Left ventricle myocardium inferior (tissue), 1 donor: ENCODE measurements at regions not wholly inside any gene's neighbourhood (a gene's known extent, or its start where the extent isn't known, plus 50 kb on each side); places are given as distances from the start of the nearest gene placed in this dataset.
"Not testable (repeated sequence)": the region's sequence is repeated elsewhere in the genome, so short reads cannot be mapped to it uniquely, and the experiment has no call there.

ENCODE experiments used
- DNase-seq: peaks from one replicate; pipeline ENCODE4 v3.0.0-alpha.2; 2020
- H3K27ac ChIP-seq: fragments of 200-600 bp; replicated peaks from 2 replicates; pipeline ENCODE4 v1.8.0; 2021
- H3K27me3 ChIP-seq: fragments of 200-600 bp; 2 replicates; pipeline ENCODE4 v1.8.0; 2021; ENCODE audit warnings: low read depth
- H3K36me3 ChIP-seq: fragments of 200-600 bp; 2 replicates; pipeline ENCODE4 v1.8.0; 2021
- H3K4me1 ChIP-seq: fragments of 200-600 bp; 2 replicates; pipeline ENCODE4 v1.8.0; 2021
- H3K4me3 ChIP-seq: fragments of 200-600 bp; 2 replicates; pipeline ENCODE4 v1.8.0; 2021; ENCODE audit warnings: mild to moderate bottlenecking, moderate library complexity
- H3K9me3 ChIP-seq: fragments of 200-600 bp; replicated peaks from 2 replicates; pipeline ENCODE4 v1.8.0; 2021
- intact Hi-C: fragments of 100-400 bp; cut with micrococcal nuclease; formaldehyde crosslinking; loops from one replicate; pipeline ENCODE4 v1.11.0; 2022
- TF ChIP-seq, protein P1 (sequence below): fragments of 200-600 bp; IDR thresholded peaks from 2 replicates; pipeline ENCODE4 v1.8.0; 2021; ENCODE audit warnings: antibody characterized with exemption, mild to moderate bottlenecking, borderline replicate concordance
- donor health status: DM: no; HTN: yes; CAD: no; lungs with severe emphysema.

DNA sequence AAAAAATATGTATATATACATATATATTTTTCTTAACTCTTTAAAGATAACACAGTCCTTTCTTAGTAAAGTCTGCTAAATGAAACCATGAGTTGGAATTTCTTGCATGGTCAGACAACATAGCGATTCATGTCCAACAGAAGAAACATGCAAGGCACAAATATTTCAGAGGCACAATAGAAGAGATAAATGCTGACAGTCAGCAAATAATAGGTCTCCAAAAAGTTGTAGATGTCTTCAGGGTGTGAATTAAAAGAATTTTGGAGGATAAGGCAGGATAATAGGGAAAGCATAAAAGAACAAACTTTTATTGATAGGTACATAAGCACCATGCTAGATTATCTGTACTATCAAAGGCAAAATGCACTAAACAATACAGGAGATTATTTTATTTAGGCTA lies 800.2 kb downstream of the PLCL1 start:
- H3K27me3 ChIP-seq = no peaks in the 10 kb centered on the region
- no peak overlapping the region for H3K4me3 ChIP-seq
- H3K36me3 ChIP-seq = no peaks in the 10 kb centered on the region
- TF ChIP-seq, protein P1, sequence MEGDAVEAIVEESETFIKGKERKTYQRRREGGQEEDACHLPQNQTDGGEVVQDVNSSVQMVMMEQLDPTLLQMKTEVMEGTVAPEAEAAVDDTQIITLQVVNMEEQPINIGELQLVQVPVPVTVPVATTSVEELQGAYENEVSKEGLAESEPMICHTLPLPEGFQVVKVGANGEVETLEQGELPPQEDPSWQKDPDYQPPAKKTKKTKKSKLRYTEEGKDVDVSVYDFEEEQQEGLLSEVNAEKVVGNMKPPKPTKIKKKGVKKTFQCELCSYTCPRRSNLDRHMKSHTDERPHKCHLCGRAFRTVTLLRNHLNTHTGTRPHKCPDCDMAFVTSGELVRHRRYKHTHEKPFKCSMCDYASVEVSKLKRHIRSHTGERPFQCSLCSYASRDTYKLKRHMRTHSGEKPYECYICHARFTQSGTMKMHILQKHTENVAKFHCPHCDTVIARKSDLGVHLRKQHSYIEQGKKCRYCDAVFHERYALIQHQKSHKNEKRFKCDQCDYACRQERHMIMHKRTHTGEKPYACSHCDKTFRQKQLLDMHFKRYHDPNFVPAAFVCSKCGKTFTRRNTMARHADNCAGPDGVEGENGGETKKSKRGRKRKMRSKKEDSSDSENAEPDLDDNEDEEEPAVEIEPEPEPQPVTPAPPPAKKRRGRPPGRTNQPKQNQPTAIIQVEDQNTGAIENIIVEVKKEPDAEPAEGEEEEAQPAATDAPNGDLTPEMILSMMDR = no peak
- no peaks in the 10 kb centered on the region for H3K4me1 ChIP-seq
- peaks cover 3% of the 10 kb centered on the region for H3K9me3 ChIP-seq
- no peak overlapping the region for H3K27ac ChIP-seq
- intact Hi-C loops = no loop called here
- no peak for DNase-seq

DNA sequence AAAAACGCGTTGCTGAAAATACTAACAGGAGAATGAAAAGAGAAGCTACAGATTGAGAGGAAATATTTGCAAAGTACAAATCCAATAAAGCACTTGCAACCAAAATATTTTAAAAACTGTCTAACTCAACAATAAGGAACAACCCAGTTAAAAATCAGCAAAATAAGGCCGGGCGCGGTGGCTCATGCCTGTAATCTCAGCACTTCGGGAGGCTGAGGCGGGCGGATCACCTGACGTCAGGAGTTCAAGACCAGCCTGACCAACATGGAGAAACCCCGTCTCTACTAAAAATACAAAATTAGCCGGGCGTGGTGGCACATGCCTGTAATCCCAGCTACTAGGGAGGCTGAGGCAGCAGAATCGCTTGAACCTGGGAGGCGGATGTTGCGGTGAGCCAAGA lies 798.6 kb downstream of the PLCL1 start:
- H3K36me3 ChIP-seq, H3K9me3 ChIP-seq, intact Hi-C loops, DNase-seq, H3K27me3 ChIP-seq, H3K27ac ChIP-seq, H3K4me1 ChIP-seq, H3K4me3 ChIP-seq: not testable (repeated sequence)

DNA sequence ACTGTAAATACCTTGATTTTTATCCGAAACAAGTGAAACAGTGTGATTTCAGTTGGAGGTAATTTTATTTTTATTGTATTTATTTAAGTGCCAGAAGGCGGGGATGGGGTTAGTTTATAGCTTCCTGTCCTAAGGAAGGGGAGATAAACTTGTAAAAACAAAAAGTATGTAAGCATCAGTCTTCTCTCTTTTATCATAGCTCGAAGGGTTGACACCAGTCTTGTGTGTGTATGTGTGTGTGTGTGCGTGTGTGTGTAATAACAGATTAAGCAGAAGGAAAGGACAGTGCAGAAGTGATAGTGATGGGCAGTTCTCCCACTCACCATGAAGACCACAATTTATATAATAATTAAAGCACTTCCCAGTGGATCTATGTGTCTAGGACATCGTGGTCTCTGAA lies 793.3 kb downstream of the PLCL1 start:
- intact Hi-C loops = no loop called here
- H3K4me3 ChIP-seq = no peak overlapping the region

DNA sequence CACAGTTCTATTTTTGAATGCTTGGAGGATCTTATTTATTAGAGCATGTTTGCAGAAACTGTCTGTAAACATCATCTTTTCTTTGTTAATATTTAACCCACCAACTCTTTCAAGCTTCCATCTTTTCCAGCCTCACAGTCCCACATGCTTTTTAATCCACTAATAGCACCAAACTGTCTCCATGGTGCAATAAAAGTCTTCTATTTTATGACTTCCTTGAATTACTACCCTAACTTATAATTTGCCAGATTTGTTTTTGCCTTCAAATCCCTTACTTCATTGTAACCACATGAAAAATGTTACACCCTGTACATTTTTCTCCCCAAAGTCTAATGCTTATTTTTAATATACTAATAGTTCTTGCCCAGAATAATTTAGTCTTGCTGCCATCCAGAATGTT lies 792.6 kb downstream of the PLCL1 start:
- Histone ChIP-seq H3K36me3 (no peaks in the 10 kb centered on the region), H3K9me3 (no peaks in the 10 kb centered on the region), H3K27ac (no peak overlapping the region), H3K4me1 (no peaks in the 10 kb centered on the region), H3K4me3 (no peak overlapping the region), H3K27me3 (no peaks in the 10 kb centered on the region)
- TF ChIP-seq, protein P1 = no peak
- no peak for DNase-seq
- intact Hi-C loops = no loop called here

More for the DNA sequence above, 793.3 kb downstream of the PLCL1 start:
- TF ChIP-seq, protein P1 = no peak
- H3K36me3 ChIP-seq = no peaks in the 10 kb centered on the region
- no peaks in the 10 kb centered on the region for H3K27me3 ChIP-seq
- H3K9me3 ChIP-seq = no peaks in the 10 kb centered on the region
- DNase-seq = no peak
- no peak overlapping the region for H3K27ac ChIP-seq
- H3K4me1 ChIP-seq = no peaks in the 10 kb centered on the region

- no peaks in the 10 kb centered on the region for H3K9me3 ChIP-seq
- TF ChIP-seq, protein P1 = no peak
- DNase-seq = no peak
- H3K36me3 ChIP-seq = no peaks in the 10 kb centered on the region
- no peaks in the 10 kb centered on the region for H3K4me1 ChIP-seq
- no peak overlapping the region for H3K27ac ChIP-seq
- H3K27me3 ChIP-seq = no peaks in the 10 kb centered on the region
- no peak overlapping the region for H3K4me3 ChIP-seq
- intact Hi-C loops = no loop called here
Measured at GRCh38 chr2:198595721-198596120, 791.3 kb downstream of the PLCL1 start.

- Histone ChIP-seq H3K9me3 (no peaks in the 10 kb centered on the region), H3K27me3 (no peaks in the 10 kb centered on the region), H3K27ac (no peak overlapping the region), H3K36me3 (no peaks in the 10 kb centered on the region), H3K4me3 (no peak overlapping the region), H3K4me1 (no peaks in the 10 kb centered on the region)
- TF ChIP-seq, protein P1 = no peak
- intact Hi-C loops = no loop called here
- DNase-seq = no peak
Measured at GRCh38 chr2:198591586-198591985, 787.2 kb downstream of the PLCL1 start.
